Peyer's patch (tissue), 4 donors: ENCODE measurements at regions not wholly inside any gene's neighbourhood (a gene's known extent, or its start where the extent isn't known, plus 50 kb on each side); places are given as distances from the start of the nearest gene placed in this dataset.

Experiments
- CTCF ChIP-seq, 6 experiments: fragments of 450-650 bp in 4 of 6; fragments of 200-600 bp in 2 of 6; sonication (generic) in 1 of 6; IDR thresholded peaks; one replicate each; pipeline ENCODE4 v1.5.1; 2017 to 2019; ENCODE audit warnings: antibody characterized with exemption in 6 of 6, mild to moderate bottlenecking in 3 of 6, moderate library complexity in 1 of 6
- POLR2A ChIP-seq, 2 donors: fragments of 450-650 bp; IDR thresholded peaks; one replicate each; pipeline ENCODE4 v1.5.1; 2017; ENCODE audit warnings: antibody characterized with exemption in 2 of 2, mild to moderate bottlenecking in 2 of 2, moderate library complexity in 2 of 2

- no peak for TF ChIP-seq CTCF (IDR thresholded peaks at IDR 0.05)
- no peak for TF ChIP-seq POLR2A (IDR thresholded peaks at IDR 0.05)
Measured at GRCh38 chr7:114864278-114864677, 57.6 kb upstream of the MDFIC start.
